IMR-90 (cell line): ENCODE measurements at regions not wholly inside any gene's neighbourhood (a gene's known extent, or its start where the extent isn't known, plus 50 kb on each side); places are given as distances from the start of the nearest gene placed in this dataset.

ENCODE experiments used
- ATAC-seq: fragments of 200-7000 bp; cut with Tn5 transposase; 2 replicates; pipeline ENCODE4 v1.9.1; 2020; ENCODE audit warnings: low read depth, mild to moderate bottlenecking, moderate library complexity
- BruUV-seq: library from RNA; stranded (reverse); fragments of 400-500 nt; replicated peaks from 2 replicates; lab custom pipeline; 2021; lab: Mats Ljungman, UMichigan
- CTCF ChIA-PET: fragments of 300-600 bp; formaldehyde crosslinking; extraction: SDS; loops from one replicate; lab custom pipeline; 2021; ENCODE audit warnings: antibody characterized with exemption; lab: Yijun Ruan, JAX
- POLR2A ChIA-PET: fragments of 300-600 bp; sonication (Branson Sonifier 250); formaldehyde crosslinking; loops from one replicate; lab custom pipeline; 2022; ENCODE audit warnings: antibody characterized with exemption; ENCODE audit not compliant: unreplicated experiment; lab: Charles Lee
- DNase-seq: peaks from one replicate; pipeline ENCODE4 v3.0.0; 2013
- H2AFZ ChIP-seq: replicated peaks from 2 replicates; pipeline ENCODE3; 2013; ENCODE audit warnings: low read length, mild to moderate bottlenecking; ENCODE audit not compliant: poor library complexity
- H2AK5ac ChIP-seq: 2 replicates; pipeline ENCODE4 v1.6.1; 2013; ENCODE audit warnings: low read depth, low read length, inconsistent platforms
- H2AK9ac ChIP-seq: replicated peaks from 2 replicates; pipeline ENCODE3; 2013; ENCODE audit warnings: mild to moderate bottlenecking, low read depth, low read length, moderate library complexity; ENCODE audit not compliant: poor library complexity
- H2BK120ac ChIP-seq: 2 replicates; pipeline ENCODE4 v1.6.1; 2013; ENCODE audit warnings: low read depth, low read length, inconsistent platforms
- H2BK15ac ChIP-seq: 3 replicates; pipeline ENCODE4 v1.6.1; 2013; ENCODE audit warnings: low read depth, low read length, inconsistent platforms
- H2BK20ac ChIP-seq: 2 replicates; pipeline ENCODE4 v1.6.1; 2013; ENCODE audit warnings: low read depth, mild to moderate bottlenecking, inconsistent platforms, low read length, moderate library complexity
- H2BK5ac ChIP-seq: 2 replicates; pipeline ENCODE4 v1.6.1; 2013; ENCODE audit warnings: mild to moderate bottlenecking, low read depth, low read length, inconsistent platforms; ENCODE audit not compliant: poor library complexity, severe bottlenecking
- H3K14ac ChIP-seq: replicated peaks from 2 replicates; pipeline ENCODE4 v1.6.1; 2013; ENCODE audit warnings: low read depth, low read length, inconsistent platforms
- H3K18ac ChIP-seq: 2 replicates; pipeline ENCODE4 v1.6.1; 2013; ENCODE audit warnings: low read depth, low read length, control low read depth
- H3K23ac ChIP-seq: 2 replicates; pipeline ENCODE4 v1.6.1; 2013; ENCODE audit warnings: low read depth, low read length, inconsistent platforms
- H3K27ac ChIP-seq: 2 replicates; pipeline ENCODE4 v1.5.1; 2013; ENCODE audit warnings: mild to moderate bottlenecking, control low read depth, low read length; ENCODE audit not compliant: insufficient read depth
- H3K27me3 ChIP-seq: 2 replicates; pipeline ENCODE4 v1.6.1; 2013; ENCODE audit warnings: low read length; ENCODE audit not compliant: control insufficient read depth, insufficient read depth
- H3K36me3 ChIP-seq: 2 replicates; pipeline ENCODE4 v1.6.1; 2013; ENCODE audit warnings: low read length, mixed read lengths; ENCODE audit not compliant: control insufficient read depth, insufficient read depth
- H3K4ac ChIP-seq: 2 replicates; pipeline ENCODE4 v1.6.1; 2013; ENCODE audit warnings: low read depth, low read length, inconsistent platforms
- H3K4me1 ChIP-seq: 2 replicates; pipeline ENCODE4 v1.6.1; 2013; ENCODE audit warnings: low read length, mixed read lengths; ENCODE audit not compliant: control insufficient read depth, insufficient read depth
- H3K4me2 ChIP-seq: 2 replicates; pipeline ENCODE4 v1.6.1; 2013; ENCODE audit warnings: low read depth, mild to moderate bottlenecking, control low read depth, low read length, moderate library complexity
- H3K4me3 ChIP-seq: 2 replicates; pipeline ENCODE4 v1.5.1; 2013; ENCODE audit warnings: low read depth, mild to moderate bottlenecking, control low read depth, low read length, moderate library complexity; ENCODE audit not compliant: insufficient read depth
- H3K56ac ChIP-seq: 2 replicates; pipeline ENCODE4 v1.6.1; 2013; ENCODE audit warnings: low read length, inconsistent platforms; ENCODE audit not compliant: insufficient read depth; ENCODE audit errors: extremely low read depth
- H3K79me1 ChIP-seq, 2 experiments: 2 replicates each; pipeline ENCODE4 v1.6.1; 2013; ENCODE audit warnings: low read length in 2 of 2, inconsistent platforms in 1 of 2, low read depth in 1 of 2
- H3K9ac ChIP-seq: 2 replicates; pipeline ENCODE4 v1.6.1; 2013; ENCODE audit warnings: low read depth, low read length, control low read depth
- H3K9me1 ChIP-seq: 2 replicates; pipeline ENCODE4 v1.6.1; 2013; ENCODE audit warnings: low read length, inconsistent platforms; ENCODE audit not compliant: insufficient read depth
- H3K9me3 ChIP-seq: 2 replicates; pipeline ENCODE4 v1.6.1; 2013; ENCODE audit warnings: low read length; ENCODE audit not compliant: control insufficient read depth, insufficient read depth
- H4K20me1 ChIP-seq: 2 replicates; pipeline ENCODE4 v1.6.1; 2013; ENCODE audit warnings: low read length, inconsistent platforms; ENCODE audit not compliant: insufficient read depth
- H4K5ac ChIP-seq: 2 replicates; pipeline ENCODE4 v1.6.1; 2013; ENCODE audit warnings: mild to moderate bottlenecking, low read depth, low read length, control low read depth
- H4K8ac ChIP-seq, 2 experiments: 2 replicates each; pipeline ENCODE4 v1.6.1; 2013; ENCODE audit warnings: low read depth in 2 of 2, low read length in 2 of 2, control low read depth in 1 of 2, inconsistent platforms in 1 of 2
- H4K91ac ChIP-seq: 2 replicates; pipeline ENCODE4 v1.6.1; 2013; ENCODE audit warnings: low read depth, low read length, inconsistent platforms; ENCODE audit not compliant: insufficient read depth
- CEBPB ChIP-seq: IDR thresholded peaks from 2 replicates; pipeline ENCODE4 v1.6.1; 2012; ENCODE audit warnings: low read depth, low read length, improper control_type of control experiment
- CHD1 ChIP-seq: IDR thresholded peaks from 2 replicates; pipeline ENCODE4 v1.6.1; 2012; ENCODE audit warnings: low read depth, low read length, improper control_type of control experiment
- CTCF ChIP-seq: conservative IDR thresholded peaks from 2 replicates; pipeline ENCODE4 v1.5.1; 2012; ENCODE audit warnings: mild to moderate bottlenecking, low read depth, low read length, improper control_type of control experiment
- MXI1 ChIP-seq: IDR thresholded peaks from 2 replicates; pipeline ENCODE4 v1.6.1; 2012; ENCODE audit warnings: low read depth, mild to moderate bottlenecking, low read length, moderate library complexity, borderline replicate concordance
- NFE2L2 ChIP-seq: fragments of 150-350 bp; IDR thresholded peaks from 2 replicates; pipeline ENCODE4 v1.6.1; 2016; ENCODE audit warnings: low read depth, mild to moderate bottlenecking, low read length
- RAD21 ChIP-seq: IDR thresholded peaks from 2 replicates; pipeline ENCODE4 v1.6.1; 2012; ENCODE audit warnings: low read length, improper control_type of control experiment
- RCOR1 ChIP-seq: IDR thresholded peaks from 2 replicates; pipeline ENCODE4 v1.6.1; 2012; ENCODE audit warnings: mild to moderate bottlenecking, low read length, improper control_type of control experiment; ENCODE audit not compliant: insufficient replicate concordance
- RFX5 ChIP-seq: IDR thresholded peaks from 2 replicates; pipeline ENCODE4 v1.8.0; 2012; ENCODE audit warnings: low read depth, mild to moderate bottlenecking, low read length, moderate library complexity
- SMC3 ChIP-seq: fragments of 150-350 bp; IDR thresholded peaks from 2 replicates; pipeline ENCODE4 v1.6.1; 2016; ENCODE audit warnings: low read depth, mild to moderate bottlenecking, antibody characterized with exemption, low read length, moderate library complexity
- WGBS, 2 experiments: methylation state at CpG; one replicate each; pipeline versions ENCODE4 v1.1.5 to v1.1.7; 2013; ENCODE audit warnings: missing lambda C conversion rate in 2 of 2; ENCODE audit not compliant: insufficient read length in 1 of 2; ENCODE audit errors: extremely low coverage in 2 of 2; 5-methylcytosine and 5-hydroxymethylcytosine counted together
- dilution Hi-C: fragments of 300-500 bp; cut with HindIII; formaldehyde crosslinking; loops from one replicate; pipeline ENCODE4 v1.14.3; 2018; ENCODE audit warnings: low sequenced_read_pairs; ENCODE audit not compliant: unreplicated experiment
- in situ Hi-C: fragments of 300-500 bp; cut with MboI; formaldehyde crosslinking; loops from 3 replicates; pipeline ENCODE4 v1.14.3; 2019; ENCODE audit warnings: low sequenced_read_pairs, inconsistent platforms, mixed read lengths
- intact Hi-C: fragments of 100-400 bp; cut with micrococcal nuclease; formaldehyde crosslinking; loops from 2 replicates; pipeline ENCODE4 v1.10.0; 2022

- no peaks in the 10 kb centered on the region for H3K9me1 ChIP-seq
- no peak overlapping the region for H2AK9ac ChIP-seq
- H3K56ac ChIP-seq = no peak overlapping the region
- H4K91ac ChIP-seq = no peak overlapping the region
- no peak overlapping the region for H4K8ac ChIP-seq
- no TSS peak for BruUV-seq
- no peak overlapping the region for H3K23ac ChIP-seq
- no CpG with 5 or more reads among the region's 1 CpG for WGBS, 2 experiments
- ChIA-PET POLR2A (no interaction called here), CTCF (no interaction called here)
- no peaks in the 10 kb centered on the region for H4K20me1 ChIP-seq
- H2BK20ac ChIP-seq = no peak overlapping the region
- TF ChIP-seq CHD1 (no peak), CTCF (no peak), MXI1 (no peak), CEBPB (no peak), NFE2L2 (no peak), RFX5 (no peak), RAD21 (no peak), SMC3 (no peak), RCOR1 (no peak)
- no peak overlapping the region for H2AFZ ChIP-seq
- H3K18ac ChIP-seq = no peak overlapping the region
- no peak overlapping the region for H3K4me3 ChIP-seq
- ATAC-seq (no peak), DNase-seq (no peak)
- H3K27me3 ChIP-seq = no peaks in the 10 kb centered on the region
- in situ Hi-C loops (no loop called here), dilution Hi-C loops (no loop called here), intact Hi-C loops (no loop called here)
- no peak overlapping the region for H3K27ac ChIP-seq
- H3K9ac ChIP-seq = no peak overlapping the region
- no peak overlapping the region for H3K4ac ChIP-seq
- no peak overlapping the region for H3K4me2 ChIP-seq
- no peak overlapping the region for H2AK5ac ChIP-seq
- H3K79me1 ChIP-seq = no peaks in the 10 kb centered on the region
- H3K4me1 ChIP-seq = no peaks in the 10 kb centered on the region
- no peak overlapping the region for H2BK120ac ChIP-seq
- no peaks in the 10 kb centered on the region for H3K36me3 ChIP-seq
- no peak overlapping the region for H3K14ac ChIP-seq
- peaks cover 5% of the 10 kb centered on the region for H3K9me3 ChIP-seq
- H2BK5ac ChIP-seq = no peak overlapping the region
- no peak overlapping the region for H4K5ac ChIP-seq
- H2BK15ac ChIP-seq = no peak overlapping the region
These were observed 1527.3 kb upstream of the GOT2 start for GRCh38 chr16:60261425-60261824.
